ENCODE measurements at regions not wholly inside any gene's neighbourhood (a gene's known extent, or its start where the extent isn't known, plus 50 kb on each side); places are given as distances from the start of the nearest gene placed in this dataset.

DNA sequence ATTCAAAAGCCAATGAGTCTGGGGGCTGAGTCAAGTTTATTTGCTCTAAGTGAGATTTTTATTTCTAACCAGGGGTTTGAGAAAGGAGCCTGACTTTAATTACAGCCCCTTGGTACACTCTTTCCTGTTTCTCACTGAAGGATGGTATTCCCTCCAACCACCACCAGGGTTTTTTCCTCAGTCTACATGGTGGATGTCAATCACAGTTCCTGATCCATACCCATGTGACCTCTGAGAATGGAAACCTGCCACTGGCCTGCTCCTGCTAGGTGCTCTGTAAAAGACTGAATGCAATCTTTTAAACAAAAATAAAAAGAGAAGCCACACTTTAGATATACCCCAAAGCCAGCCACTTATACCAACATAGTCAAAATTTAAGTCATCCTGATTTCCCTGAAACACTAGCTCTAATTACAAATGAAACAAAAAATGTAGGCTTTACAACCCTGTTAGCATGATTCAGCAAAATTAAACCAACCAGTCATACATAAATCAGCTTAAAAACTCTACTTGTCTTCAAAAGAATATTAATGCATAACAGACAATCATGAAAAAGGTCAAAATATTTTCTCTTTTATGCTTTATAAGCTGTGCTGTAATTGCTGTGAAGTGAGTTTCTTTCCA lies 112.1 kb upstream of the NWD2 start:
- H3K9me3 ChIP-seq: no peaks in the 10 kb centered on the region
- H3K4me1 ChIP-seq: no peaks in the 10 kb centered on the region
- Mint-ChIP-seq H3K36me3 (ENCODE audit: insufficient read depth, unreplicated experiment) (no peaks in the 10 kb centered on the region), H3K9me3 (ENCODE audit: unreplicated experiment) (no peaks in the 10 kb centered on the region), H3K4me3 (ENCODE audit: unreplicated experiment) (no peak overlapping the region), H3K27me3 (ENCODE audit: insufficient read depth, unreplicated experiment) (no peaks in the 10 kb centered on the region), H3K27ac (ENCODE audit: unreplicated experiment) (no peak overlapping the region), H3K4me1 (ENCODE audit: low read depth, unreplicated experiment) (no peaks in the 10 kb centered on the region)
- intact Hi-C loops (cut with micrococcal nuclease; ENCODE audit: unreplicated experiment): no loop called here
- H3K27me3 ChIP-seq (replicated peaks; ENCODE audit: control insufficient read depth, insufficient read depth, low read length): no peaks in the 10 kb centered on the region
- CTCF ChIA-PET: no interaction called here
- no peaks in the 10 kb centered on the region for H3K36me3 ChIP-seq (ENCODE audit: control insufficient read depth, insufficient read depth, low read length)
- TF ChIP-seq, protein P1, sequence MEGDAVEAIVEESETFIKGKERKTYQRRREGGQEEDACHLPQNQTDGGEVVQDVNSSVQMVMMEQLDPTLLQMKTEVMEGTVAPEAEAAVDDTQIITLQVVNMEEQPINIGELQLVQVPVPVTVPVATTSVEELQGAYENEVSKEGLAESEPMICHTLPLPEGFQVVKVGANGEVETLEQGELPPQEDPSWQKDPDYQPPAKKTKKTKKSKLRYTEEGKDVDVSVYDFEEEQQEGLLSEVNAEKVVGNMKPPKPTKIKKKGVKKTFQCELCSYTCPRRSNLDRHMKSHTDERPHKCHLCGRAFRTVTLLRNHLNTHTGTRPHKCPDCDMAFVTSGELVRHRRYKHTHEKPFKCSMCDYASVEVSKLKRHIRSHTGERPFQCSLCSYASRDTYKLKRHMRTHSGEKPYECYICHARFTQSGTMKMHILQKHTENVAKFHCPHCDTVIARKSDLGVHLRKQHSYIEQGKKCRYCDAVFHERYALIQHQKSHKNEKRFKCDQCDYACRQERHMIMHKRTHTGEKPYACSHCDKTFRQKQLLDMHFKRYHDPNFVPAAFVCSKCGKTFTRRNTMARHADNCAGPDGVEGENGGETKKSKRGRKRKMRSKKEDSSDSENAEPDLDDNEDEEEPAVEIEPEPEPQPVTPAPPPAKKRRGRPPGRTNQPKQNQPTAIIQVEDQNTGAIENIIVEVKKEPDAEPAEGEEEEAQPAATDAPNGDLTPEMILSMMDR (IDR thresholded peaks at IDR 0.05; ENCODE audit: insufficient read depth in 1 of 2, low read depth in 1 of 2, low read length in 1 of 2, severe bottlenecking in 1 of 2, unreplicated experiment in 1 of 2): peak in 1 of 2 experiments; percentile 3
- H3K4me3 ChIP-seq (ENCODE audit: low read depth, low read length): no peak overlapping the region
- no peak for DNase-seq
- POLR2A ChIA-PET: no interaction called here
- BruUV-seq (replicated peaks): no TSS peak

DNA sequence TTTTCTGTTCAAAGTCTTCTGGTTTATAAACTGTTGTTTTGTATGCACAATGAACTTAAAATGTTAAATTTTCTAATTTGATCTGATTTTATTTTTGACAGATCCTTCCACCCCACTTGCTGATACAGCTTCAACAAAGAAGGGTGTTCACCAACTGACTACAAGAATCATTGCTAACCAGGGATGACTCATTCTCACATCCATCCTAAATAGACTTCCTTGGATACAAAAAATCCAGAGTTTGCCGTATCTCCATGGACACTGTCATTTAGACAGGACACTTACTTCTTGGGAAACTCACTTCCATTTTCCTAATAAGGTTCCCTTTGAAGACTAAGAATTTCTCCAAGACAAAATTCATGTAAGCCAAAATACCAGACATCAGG lies 111.6 kb upstream of the NWD2 start:
- Mint-ChIP-seq H3K9me3 (ENCODE audit: unreplicated experiment) (no peaks in the 10 kb centered on the region), H3K4me3 (ENCODE audit: unreplicated experiment) (no peak overlapping the region), H3K4me1 (ENCODE audit: low read depth, unreplicated experiment) (no peaks in the 10 kb centered on the region), H3K27me3 (ENCODE audit: insufficient read depth, unreplicated experiment) (no peaks in the 10 kb centered on the region), H3K36me3 (ENCODE audit: insufficient read depth, unreplicated experiment) (no peaks in the 10 kb centered on the region), H3K27ac (ENCODE audit: unreplicated experiment) (no peak overlapping the region)
- no peaks in the 10 kb centered on the region for H3K27me3 ChIP-seq (replicated peaks; ENCODE audit: control insufficient read depth, insufficient read depth, low read length)
- POLR2A ChIA-PET: no interaction called here
- CTCF ChIA-PET: no interaction called here
- BruUV-seq (replicated peaks): no TSS peak
- DNase-seq: no peak
- TF ChIP-seq, protein P1 (IDR thresholded peaks at IDR 0.05; ENCODE audit: insufficient read depth in 1 of 2, low read depth in 1 of 2, low read length in 1 of 2, severe bottlenecking in 1 of 2, unreplicated experiment in 1 of 2): no peak
- intact Hi-C loops (cut with micrococcal nuclease; ENCODE audit: unreplicated experiment): no loop called here
- no peaks in the 10 kb centered on the region for H3K36me3 ChIP-seq (ENCODE audit: control insufficient read depth, insufficient read depth, low read length)
- no peaks in the 10 kb centered on the region for H3K4me1 ChIP-seq
- H3K9me3 ChIP-seq: no peaks in the 10 kb centered on the region
- H3K4me3 ChIP-seq (ENCODE audit: low read depth, low read length): no peak overlapping the region

DNA sequence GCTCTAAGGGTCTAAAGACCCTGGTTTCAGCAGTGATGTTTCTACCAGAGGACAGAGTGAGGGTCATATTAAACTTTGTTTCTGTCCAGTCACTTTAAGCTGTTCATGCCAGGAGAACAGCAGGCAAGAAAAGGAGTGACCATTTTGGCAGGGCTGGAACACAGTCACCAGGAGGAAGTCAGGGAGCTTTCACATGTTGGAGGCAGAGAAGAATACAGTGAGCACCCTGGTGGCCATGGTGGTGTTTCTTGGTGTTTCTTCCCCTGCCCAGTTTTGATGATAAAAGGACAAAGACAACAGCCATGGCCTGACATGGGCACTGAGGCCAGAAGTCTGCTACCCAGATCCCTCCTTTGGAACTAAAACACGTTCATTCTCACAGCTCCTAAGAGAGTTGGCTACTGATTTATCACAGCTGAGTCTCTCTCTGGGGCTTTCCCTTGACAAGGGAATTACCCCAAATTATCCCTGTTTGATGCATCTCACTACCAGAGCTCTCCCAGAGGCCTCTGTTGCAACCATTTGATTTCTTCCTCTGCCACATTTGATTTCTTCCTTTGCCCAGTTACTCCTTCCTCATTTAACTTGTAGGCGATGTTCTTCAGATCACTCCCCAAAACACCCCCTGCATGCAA lies 106.4 kb upstream of the NWD2 start:
- Mint-ChIP-seq H3K9me3 (ENCODE audit: unreplicated experiment) (no peaks in the 10 kb centered on the region), H3K27ac (ENCODE audit: unreplicated experiment) (no peak overlapping the region), H3K36me3 (ENCODE audit: insufficient read depth, unreplicated experiment) (no peaks in the 10 kb centered on the region), H3K27me3 (ENCODE audit: insufficient read depth, unreplicated experiment) (no peaks in the 10 kb centered on the region), H3K4me3 (ENCODE audit: unreplicated experiment) (no peak overlapping the region), H3K4me1 (ENCODE audit: low read depth, unreplicated experiment) (peaks cover 8% of the 10 kb centered on the region)
- ChIA-PET POLR2A (interaction anchor here (0.7 kb wide), 1 partner anchor 78 kb away, joined by 3 read pairs; no protein-coding TSS in a partner anchor), CTCF (no interaction called here)
- Histone ChIP-seq H3K9me3 (no peaks in the 10 kb centered on the region), H3K4me3 (ENCODE audit: low read depth, low read length) (no peak overlapping the region), H3K4me1 (no peaks in the 10 kb centered on the region), H3K27me3 (replicated peaks; ENCODE audit: control insufficient read depth, insufficient read depth, low read length) (no peaks in the 10 kb centered on the region), H3K36me3 (ENCODE audit: control insufficient read depth, insufficient read depth, low read length) (no peaks in the 10 kb centered on the region)
- TF ChIP-seq, protein P1 (IDR thresholded peaks at IDR 0.05; ENCODE audit: insufficient read depth in 1 of 2, low read depth in 1 of 2, low read length in 1 of 2, severe bottlenecking in 1 of 2, unreplicated experiment in 1 of 2): no peak
- BruUV-seq (replicated peaks): no TSS peak
- no peak for DNase-seq
- intact Hi-C loops (cut with micrococcal nuclease; ENCODE audit: unreplicated experiment): no loop called here

Measured in Caco-2 (cell line).